ENCODE measurements at regions not wholly inside any gene's neighbourhood (a gene's known extent, or its start where the extent isn't known, plus 50 kb on each side); places are given as distances from the start of the nearest gene placed in this dataset.

- no peak for TF ChIP-seq CTCF (conservative IDR thresholded peaks at IDR 0.05 in 1 of 2, IDR thresholded peaks at IDR 0.05 in 1 of 2; ENCODE audit: low read depth in 1 of 2, low read length in 2 of 2)
- TF ChIP-seq EZH2 (IDR thresholded peaks at IDR 0.05; ENCODE audit: low read length, missing control alignments): no peak
Measured at GRCh38 chr7:25712500-25712899, 439.5 kb upstream of the NFE2L3 start.
